Heart left ventricle (tissue), 16 donors: ENCODE measurements at regions not wholly inside any gene's neighbourhood (a gene's known extent, or its start where the extent isn't known, plus 50 kb on each side); places are given as distances from the start of the nearest gene placed in this dataset.

ENCODE experiments used
- ATAC-seq, 4 donors: fragments of 200-7000 bp; cut with Tn5 transposase; one replicate each; pipeline ENCODE4 v1.9.1; 2020 to 2022; ENCODE audit warnings: moderate library complexity in 4 of 4, mild to moderate bottlenecking in 3 of 4, moderate number of reproducible peaks in 1 of 4
- DNase-seq, 5 donors: peaks; one replicate each; pipeline ENCODE4 v3.0.0-alpha.2; 2020
- H3K27ac ChIP-seq, 12 donors: fragments of 200-600 bp; sonication (generic) in 4 of 12; one replicate each; pipeline versions ENCODE4 v1.5.0 to v1.8.0; 2016 to 2022; ENCODE audit warnings: mild to moderate bottlenecking in 2 of 12
- H3K27me3 ChIP-seq, 9 donors: fragments of 200-600 bp; sonication (generic) in 2 of 9; one replicate each; pipeline versions ENCODE4 v1.5.1 to v1.8.0; 2016 to 2022; ENCODE audit warnings: mild to moderate bottlenecking in 3 of 9
- H3K36me3 ChIP-seq, 9 donors: fragments of 200-600 bp; sonication (generic) in 2 of 9; one replicate each; pipeline versions ENCODE4 v1.5.0 to v1.8.0; 2018 to 2022; ENCODE audit warnings: mild to moderate bottlenecking in 2 of 9
- H3K4me1 ChIP-seq, 12 donors: fragments of 200-600 bp; sonication (generic) in 4 of 12; one replicate each; pipeline versions ENCODE4 v1.5.0 to v1.8.0; 2016 to 2022; ENCODE audit warnings: mild to moderate bottlenecking in 3 of 12
- H3K4me3 ChIP-seq, 12 donors: fragments of 200-600 bp; sonication (generic) in 4 of 12; one replicate each; pipeline versions ENCODE4 v1.5.0 to v1.8.0; 2017 to 2022; ENCODE audit warnings: mild to moderate bottlenecking in 9 of 12, moderate library complexity in 4 of 12
- H3K9me3 ChIP-seq, 12 donors: fragments of 200-600 bp; sonication (generic) in 4 of 12; one replicate each; pipeline versions ENCODE4 v1.5.0 to v1.8.0; 2016 to 2022; ENCODE audit warnings: mild to moderate bottlenecking in 1 of 12
- POLR2A ChIP-seq, 2 donors: fragments of 450-650 bp; IDR thresholded peaks; one replicate each; pipeline ENCODE4 v1.6.1; 2017; ENCODE audit warnings: antibody characterized with exemption in 2 of 2, mild to moderate bottlenecking in 2 of 2, moderate library complexity in 2 of 2
- WGBS, 4 donors: extraction: QIAGEN DNeasy Blood & Tissue Kit in 2 of 4; methylation state at CpG; one replicate each; pipeline versions ENCODE4 v1.1.5 to v1.1.7; 2013 to 2018; 5-methylcytosine and 5-hydroxymethylcytosine counted together
- intact Hi-C, 10 donors: fragments of 100-400 bp; cut with DNase I; formaldehyde crosslinking; loops; one replicate each; pipeline versions ENCODE4 v1.11.1 to v1.14.2; 2022
- TF ChIP-seq, protein P1 (sequence below), 12 donors: fragments of 200-600 bp; sonication (generic) in 4 of 12; IDR thresholded peaks; one replicate each; pipeline versions ENCODE4 v1.5.0 to v1.8.0; 2018 to 2022; ENCODE audit warnings: antibody characterized with exemption in 12 of 12, mild to moderate bottlenecking in 5 of 12
- donor health status: ischemic (EF 13 %, LVEDD 7.1; RV severe dilation, severe dysfunction).
- donor health status: healthy with polysubstance abuse.
- donor health status: DM: no; HTN: yes; CAD: no.
- donor health status: DM: no; HTN: no; CAD: no.
- donor health status: ischemic (EF 25% LVEDD 6.9; RV normal size, moderate dysfunction).
- donor health status: ischemic (EF 25% LVEDD 5.7; RV mildly dilated, moderate dysfunction).
- donor health status: healthy.
- donor health status: DM: yes; HTN: yes; CAD: no.
- donor health status: ischemic (EF 35%, LVEDD 5.7; RV mildly dilated, moderate dysfunction).
- donor health status: nonischemic (EF 11% LVEDD 7.7; RV severe dilation, severe dysfunction).
- donor health status: DM: yes; HTN: yes; CAD: no.
- donor health status: PGD.
- donor health status: ischemic (EF 29% LVEDD 5.4; RV normal size, mild dysfunction).
- donor health status: nonischemic (EF 23%, LVEDD 6.1; RV moderate dilation, normal function).

DNA sequence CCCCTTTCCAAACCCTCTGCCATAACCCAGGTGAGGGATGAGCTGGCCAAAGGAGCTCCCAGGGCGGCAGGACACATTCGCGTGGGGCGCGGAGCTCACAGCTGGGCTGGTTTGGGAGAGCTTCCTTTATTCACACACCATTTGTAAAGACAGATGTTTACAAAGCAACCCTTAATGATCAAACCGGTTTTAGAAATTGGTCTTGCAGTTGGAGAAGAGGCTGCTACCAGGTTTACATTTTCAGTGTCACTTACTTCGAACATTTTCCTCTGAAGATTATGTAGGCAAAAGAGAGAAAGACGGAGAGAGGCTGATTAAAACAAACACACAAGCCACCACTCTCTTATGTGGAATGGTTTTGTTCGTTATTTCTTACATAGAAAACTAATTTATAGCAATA is 648.7 kb downstream of the IRX1 start:
- Histone ChIP-seq H3K4me1 (no peaks in the 10 kb centered on the region), H3K4me3 (no peak overlapping the region), H3K27ac (no peak overlapping the region), H3K36me3 (no peaks in the 10 kb centered on the region), H3K9me3 (no peaks in the 10 kb centered on the region), H3K27me3 (peaks cover 0 to 5% (median 0%) of the 10 kb centered on the region in 9 donors)
- 77 to 84% (median 77%) methylated on average over 9 of the region's 9 CpGs for WGBS, 4 donors
- intact Hi-C loops = no loop called here
- TF ChIP-seq POLR2A (IDR thresholded peaks at IDR 0.05) = no peak
- no peak for DNase-seq
- no peak for ATAC-seq

DNA sequence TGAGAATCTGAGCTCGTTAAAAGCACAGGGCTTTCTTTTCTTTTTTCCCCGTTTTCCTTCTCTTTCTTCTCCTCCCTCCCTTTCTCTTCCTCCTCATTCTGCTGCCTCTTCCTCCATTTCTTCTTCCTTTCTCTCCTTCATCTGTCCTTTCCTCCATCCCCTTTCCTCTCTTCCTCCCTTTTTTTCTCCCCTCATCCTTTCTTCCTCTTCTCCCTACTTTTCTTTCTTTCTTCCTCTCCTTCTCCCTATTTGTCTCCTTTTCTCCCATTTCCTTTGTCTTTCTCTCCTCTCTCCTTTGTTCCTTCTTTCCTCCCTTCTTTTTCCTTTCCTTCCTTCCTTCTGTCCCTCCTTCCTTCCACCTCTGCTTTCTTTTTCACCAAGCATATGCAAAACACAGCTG is 649.4 kb downstream of the IRX1 start:
- intact Hi-C loops = no loop called here
- TF ChIP-seq, protein P1, sequence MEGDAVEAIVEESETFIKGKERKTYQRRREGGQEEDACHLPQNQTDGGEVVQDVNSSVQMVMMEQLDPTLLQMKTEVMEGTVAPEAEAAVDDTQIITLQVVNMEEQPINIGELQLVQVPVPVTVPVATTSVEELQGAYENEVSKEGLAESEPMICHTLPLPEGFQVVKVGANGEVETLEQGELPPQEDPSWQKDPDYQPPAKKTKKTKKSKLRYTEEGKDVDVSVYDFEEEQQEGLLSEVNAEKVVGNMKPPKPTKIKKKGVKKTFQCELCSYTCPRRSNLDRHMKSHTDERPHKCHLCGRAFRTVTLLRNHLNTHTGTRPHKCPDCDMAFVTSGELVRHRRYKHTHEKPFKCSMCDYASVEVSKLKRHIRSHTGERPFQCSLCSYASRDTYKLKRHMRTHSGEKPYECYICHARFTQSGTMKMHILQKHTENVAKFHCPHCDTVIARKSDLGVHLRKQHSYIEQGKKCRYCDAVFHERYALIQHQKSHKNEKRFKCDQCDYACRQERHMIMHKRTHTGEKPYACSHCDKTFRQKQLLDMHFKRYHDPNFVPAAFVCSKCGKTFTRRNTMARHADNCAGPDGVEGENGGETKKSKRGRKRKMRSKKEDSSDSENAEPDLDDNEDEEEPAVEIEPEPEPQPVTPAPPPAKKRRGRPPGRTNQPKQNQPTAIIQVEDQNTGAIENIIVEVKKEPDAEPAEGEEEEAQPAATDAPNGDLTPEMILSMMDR (IDR thresholded peaks at IDR 0.05) = no peak
- TF ChIP-seq POLR2A (IDR thresholded peaks at IDR 0.05) = no peak
- 67 to 78% (median 73%) methylated on average over 2 of the region's 2 CpGs for WGBS, 4 donors

DNA sequence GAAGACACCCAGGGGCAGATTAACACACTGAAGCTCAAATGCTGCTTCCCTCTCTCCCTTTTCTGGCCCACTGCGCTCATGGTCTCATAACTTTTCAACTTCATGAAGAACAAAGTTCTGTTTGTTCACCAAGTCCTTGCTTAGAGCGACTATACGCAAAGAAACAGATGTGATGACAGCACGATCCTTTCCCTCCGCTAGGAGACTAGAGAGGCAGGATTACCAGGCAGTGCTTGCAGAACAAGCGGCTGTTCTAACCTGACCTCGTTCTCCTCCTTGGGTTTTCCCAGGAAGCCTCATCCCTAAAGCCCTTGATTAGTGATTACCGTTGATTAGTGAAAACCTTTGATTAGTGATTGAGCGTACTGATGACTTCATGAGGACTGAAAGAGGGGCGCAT is 649.9 kb downstream of the IRX1 start:
- no peaks in the 10 kb centered on the region for H3K9me3 ChIP-seq
- no peak overlapping the region for H3K4me3 ChIP-seq
- no peak overlapping the region for H3K27ac ChIP-seq
- WGBS, 4 donors = 65 to 76% (median 69%) methylated on average over 10 of the region's 10 CpGs
- no peak for ATAC-seq
- intact Hi-C loops = no loop called here
- no peak for DNase-seq
- no peaks in the 10 kb centered on the region for H3K36me3 ChIP-seq
- no peaks in the 10 kb centered on the region for H3K4me1 ChIP-seq
- H3K27me3 ChIP-seq = peaks cover 0 to 5% (median 0%) of the 10 kb centered on the region in 9 donors
- no peak for TF ChIP-seq POLR2A (IDR thresholded peaks at IDR 0.05)
- TF ChIP-seq, protein P1 (IDR thresholded peaks at IDR 0.05) = no peak

More for the DNA sequence above, 649.4 kb downstream of the IRX1 start:
- Histone ChIP-seq H3K9me3 (no peaks in the 10 kb centered on the region), H3K36me3 (no peaks in the 10 kb centered on the region), H3K4me1 (no peaks in the 10 kb centered on the region), H3K4me3 (no peak overlapping the region), H3K27ac (no peak overlapping the region), H3K27me3 (peaks cover 0 to 5% (median 0%) of the 10 kb centered on the region in 9 donors)
- ATAC-seq (no peak), DNase-seq (no peak)

DNA sequence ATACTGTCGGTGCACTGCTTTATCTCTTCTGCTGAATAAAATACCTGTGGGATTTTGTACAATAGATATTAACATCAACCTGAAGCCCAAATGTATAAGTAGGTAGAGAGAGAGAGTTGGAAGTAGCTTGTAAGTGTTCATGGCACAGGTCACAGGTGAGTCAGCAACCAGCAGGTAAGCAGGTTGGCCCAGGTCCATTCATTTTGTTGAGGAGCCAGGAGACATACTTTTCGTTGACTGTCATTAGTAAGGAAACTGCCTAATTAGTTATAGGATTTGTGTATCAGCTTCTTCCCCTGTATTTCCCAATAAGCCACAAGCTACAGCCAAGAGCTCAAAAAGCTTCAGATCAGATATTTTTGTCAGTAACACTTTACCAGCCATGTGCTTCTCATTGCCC is 650.8 kb downstream of the IRX1 start:
- Histone ChIP-seq H3K9me3 (no peaks in the 10 kb centered on the region), H3K4me3 (no peak overlapping the region), H3K27me3 (peaks cover 0 to 5% (median 0%) of the 10 kb centered on the region in 9 donors), H3K4me1 (no peaks in the 10 kb centered on the region), H3K36me3 (no peaks in the 10 kb centered on the region), H3K27ac (no peak overlapping the region)
- 74 to 88% (median 81%) methylated on average over 2 of the region's 2 CpGs for WGBS, 4 donors
- ATAC-seq (no peak), DNase-seq (no peak)
- TF ChIP-seq, protein P1 (IDR thresholded peaks at IDR 0.05) = no peak
- TF ChIP-seq POLR2A (IDR thresholded peaks at IDR 0.05) = no peak
- intact Hi-C loops = no loop called here

DNA sequence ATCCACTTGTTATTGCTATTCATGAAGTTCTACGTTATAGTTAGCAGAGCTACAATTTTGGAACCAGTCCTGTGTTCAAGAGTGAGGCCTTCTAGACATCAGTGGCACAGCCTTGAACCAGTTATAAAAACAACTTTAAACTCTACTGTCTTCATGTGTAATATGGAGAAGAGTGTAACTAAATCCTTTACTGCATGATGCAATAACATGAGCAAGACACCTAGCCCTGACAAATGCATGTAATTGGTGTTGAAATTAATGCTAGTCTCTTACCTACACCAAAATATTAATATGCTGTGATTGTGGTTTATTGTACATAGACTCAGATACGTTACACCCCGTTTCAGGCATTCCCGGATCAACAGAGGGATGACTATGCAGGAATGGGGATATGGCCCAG is 654.6 kb downstream of the IRX1 start:
- ATAC-seq (no peak), DNase-seq (no peak)
- Histone ChIP-seq H3K27ac (no peak overlapping the region), H3K36me3 (no peaks in the 10 kb centered on the region), H3K9me3 (no peaks in the 10 kb centered on the region), H3K27me3 (peaks cover 0 to 3% (median 0%) of the 10 kb centered on the region in 9 donors), H3K4me3 (no peak overlapping the region), H3K4me1 (no peaks in the 10 kb centered on the region)
- TF ChIP-seq, protein P1 (IDR thresholded peaks at IDR 0.05) = no peak
- no peak for TF ChIP-seq POLR2A (IDR thresholded peaks at IDR 0.05)
- intact Hi-C loops = no loop called here
- 85 to 95% (median 86%) methylated on average over 4 of the region's 4 CpGs for WGBS, 4 donors
